ENCODE measurements at regions not wholly inside any gene's neighbourhood (a gene's known extent, or its start where the extent isn't known, plus 50 kb on each side); places are given as distances from the start of the nearest gene placed in this dataset.

GRCh38 chr10:78626471-78626870 lies 442.3 kb upstream of the ZMIZ1 start:
- TF ChIP-seq CTCF (IDR thresholded peaks at IDR 0.05; ENCODE audit: borderline replicate concordance) = no peak
- peaks cover 21% of the 10 kb centered on the region for H3K4me1 ChIP-seq
- no peak overlapping the region for H3K4me3 ChIP-seq
- H3K27me3 ChIP-seq (ENCODE audit: low read depth) = no peaks in the 10 kb centered on the region
- DNase-seq = no peak
- no peak overlapping the region for H3K27ac ChIP-seq (replicated peaks)
- no peaks in the 10 kb centered on the region for H3K9me3 ChIP-seq (replicated peaks)
- intact Hi-C loops (cut with micrococcal nuclease) = no loop called here
- H3K36me3 ChIP-seq = no peaks in the 10 kb centered on the region

GRCh38 chr10:78627254-78627795 lies 441.4 kb upstream of the ZMIZ1 start:
- Histone ChIP-seq H3K36me3 (no peaks in the 10 kb centered on the region), H3K27ac (replicated peaks) (no peak overlapping the region), H3K4me3 (no peak overlapping the region), H3K27me3 (ENCODE audit: low read depth) (no peaks in the 10 kb centered on the region), H3K9me3 (replicated peaks) (no peaks in the 10 kb centered on the region), H3K4me1 (peaks cover 28% of the 10 kb centered on the region)
- intact Hi-C loops (cut with micrococcal nuclease) = no loop called here
- TF ChIP-seq CTCF (IDR thresholded peaks at IDR 0.05; ENCODE audit: borderline replicate concordance) = no peak
- no peak for DNase-seq

- Histone ChIP-seq H3K27ac (replicated peaks) (no peak overlapping the region), H3K27me3 (ENCODE audit: low read depth) (no peaks in the 10 kb centered on the region), H3K4me1 (peaks cover 22% of the 10 kb centered on the region), H3K9me3 (replicated peaks) (no peaks in the 10 kb centered on the region), H3K4me3 (no peak overlapping the region), H3K36me3 (no peaks in the 10 kb centered on the region)
- intact Hi-C loops (cut with micrococcal nuclease) = no loop called here
- no peak for TF ChIP-seq CTCF (IDR thresholded peaks at IDR 0.05; ENCODE audit: borderline replicate concordance)
- no peak for DNase-seq
Measured at GRCh38 chr10:78628976-78629375, 439.8 kb upstream of the ZMIZ1 start.

GRCh38 chr10:78629773-78630172 lies 439.0 kb upstream of the ZMIZ1 start:
- TF ChIP-seq CTCF (IDR thresholded peaks at IDR 0.05; ENCODE audit: borderline replicate concordance) = no peak
- no peaks in the 10 kb centered on the region for H3K27me3 ChIP-seq (ENCODE audit: low read depth)
- no peaks in the 10 kb centered on the region for H3K9me3 ChIP-seq (replicated peaks)
- no peak overlapping the region for H3K27ac ChIP-seq (replicated peaks)
- H3K4me3 ChIP-seq = no peak overlapping the region
- no peaks in the 10 kb centered on the region for H3K36me3 ChIP-seq
- intact Hi-C loops (cut with micrococcal nuclease) = no loop called here
- DNase-seq = no peak
- peaks cover 23% of the 10 kb centered on the region for H3K4me1 ChIP-seq

- Histone ChIP-seq H3K4me3 (no peak overlapping the region), H3K27me3 (ENCODE audit: low read depth) (no peaks in the 10 kb centered on the region), H3K9me3 (replicated peaks) (no peaks in the 10 kb centered on the region), H3K4me1 (peaks cover 27% of the 10 kb centered on the region), H3K27ac (replicated peaks) (peak overlapping the region; percentile 61), H3K36me3 (no peaks in the 10 kb centered on the region)
- no peak for TF ChIP-seq CTCF (IDR thresholded peaks at IDR 0.05; ENCODE audit: borderline replicate concordance)
- intact Hi-C loops (cut with micrococcal nuclease) = no loop called here
- DNase-seq = peak; percentile 44
Measured at GRCh38 chr10:78630944-78631838, 437.6 kb upstream of the ZMIZ1 start.
